Osteocyte (in vitro differentiated cells): ENCODE measurements at regions not wholly inside any gene's neighbourhood (a gene's known extent, or its start where the extent isn't known, plus 50 kb on each side); places are given as distances from the start of the nearest gene placed in this dataset.
"Not testable (repeated sequence)": the region's sequence is repeated elsewhere in the genome, so short reads cannot be mapped to it uniquely, and the experiment has no call there.

ENCODE experiments used
- DNase-seq: peaks from one replicate; pipeline ENCODE4 v3.0.0; 2021; ENCODE audit warnings: mixed read lengths; ENCODE audit not compliant: unreplicated experiment; ENCODE audit errors: extremely low spot score
- H3K27ac Mint-ChIP-seq: one replicate; pipeline ENCODE4 v1.8.0; 2021; ENCODE audit warnings: mild to moderate bottlenecking, mixed read lengths; ENCODE audit not compliant: unreplicated experiment
- H3K27me3 Mint-ChIP-seq: one replicate; pipeline ENCODE4 v1.8.0; 2021; ENCODE audit warnings: mixed read lengths; ENCODE audit not compliant: unreplicated experiment
- H3K36me3 Mint-ChIP-seq: one replicate; pipeline ENCODE4 v1.8.0; 2021; ENCODE audit warnings: mixed read lengths; ENCODE audit not compliant: unreplicated experiment
- H3K4me1 Mint-ChIP-seq: one replicate; pipeline ENCODE4 v1.8.0; 2021; ENCODE audit warnings: mixed read lengths; ENCODE audit not compliant: unreplicated experiment
- H3K4me3 Mint-ChIP-seq: one replicate; pipeline ENCODE4 v1.8.0; 2021; ENCODE audit warnings: mild to moderate bottlenecking, moderate library complexity, mixed read lengths; ENCODE audit not compliant: unreplicated experiment
- H3K9me3 Mint-ChIP-seq: one replicate; pipeline ENCODE4 v1.8.0; 2021; ENCODE audit warnings: mixed read lengths; ENCODE audit not compliant: unreplicated experiment
- TF ChIP-seq, protein P1 (sequence below): fragments of 200-600 bp; sonication (generic); IDR thresholded peaks from 2 replicates; pipeline ENCODE4 v1.5.0; 2021; ENCODE audit warnings: antibody characterized with exemption, mild to moderate bottlenecking, moderate library complexity

DNA sequence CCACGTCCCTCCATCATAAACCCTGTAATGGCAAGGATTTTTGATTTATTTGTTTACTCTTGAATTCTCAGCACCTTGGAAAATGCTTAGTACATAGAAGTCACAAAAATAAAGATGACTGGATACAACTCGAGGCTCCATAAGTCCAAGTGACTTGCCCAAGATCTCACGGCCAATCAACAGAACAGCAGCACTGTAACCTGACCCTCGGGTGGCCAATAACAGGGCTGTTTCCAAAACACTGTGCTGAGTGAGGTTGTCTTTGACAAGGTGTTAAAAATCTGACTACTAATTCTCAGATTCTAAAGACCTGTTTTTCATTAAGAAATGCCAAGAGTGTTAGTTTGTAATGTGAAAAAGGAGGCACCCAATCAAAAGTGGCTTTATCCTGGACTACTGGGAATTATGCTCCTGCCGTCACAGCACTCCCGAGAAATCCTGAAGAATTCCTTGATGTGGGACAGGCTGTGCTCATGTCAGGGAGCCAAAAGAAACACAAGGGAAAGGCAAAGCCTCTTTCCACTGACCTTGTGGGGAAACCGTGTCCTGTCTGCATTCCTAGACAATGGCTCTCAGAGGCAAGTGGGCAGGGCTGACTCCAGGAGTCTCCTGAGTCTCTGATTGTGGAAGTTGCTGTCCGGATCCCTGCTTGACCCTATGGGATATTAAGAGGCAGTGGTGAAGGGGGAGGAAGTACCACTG, 204.7 kb upstream of the PELI2 start:
- Mint-ChIP-seq H3K4me3 (no peak overlapping the region), H3K4me1 (peaks cover 15% of the 10 kb centered on the region), H3K27ac (peak overlapping the region; percentile 44), H3K27me3 (peaks cover 4% of the 10 kb centered on the region), H3K36me3 (no peaks in the 10 kb centered on the region), H3K9me3 (no peaks in the 10 kb centered on the region)
- TF ChIP-seq, protein P1, sequence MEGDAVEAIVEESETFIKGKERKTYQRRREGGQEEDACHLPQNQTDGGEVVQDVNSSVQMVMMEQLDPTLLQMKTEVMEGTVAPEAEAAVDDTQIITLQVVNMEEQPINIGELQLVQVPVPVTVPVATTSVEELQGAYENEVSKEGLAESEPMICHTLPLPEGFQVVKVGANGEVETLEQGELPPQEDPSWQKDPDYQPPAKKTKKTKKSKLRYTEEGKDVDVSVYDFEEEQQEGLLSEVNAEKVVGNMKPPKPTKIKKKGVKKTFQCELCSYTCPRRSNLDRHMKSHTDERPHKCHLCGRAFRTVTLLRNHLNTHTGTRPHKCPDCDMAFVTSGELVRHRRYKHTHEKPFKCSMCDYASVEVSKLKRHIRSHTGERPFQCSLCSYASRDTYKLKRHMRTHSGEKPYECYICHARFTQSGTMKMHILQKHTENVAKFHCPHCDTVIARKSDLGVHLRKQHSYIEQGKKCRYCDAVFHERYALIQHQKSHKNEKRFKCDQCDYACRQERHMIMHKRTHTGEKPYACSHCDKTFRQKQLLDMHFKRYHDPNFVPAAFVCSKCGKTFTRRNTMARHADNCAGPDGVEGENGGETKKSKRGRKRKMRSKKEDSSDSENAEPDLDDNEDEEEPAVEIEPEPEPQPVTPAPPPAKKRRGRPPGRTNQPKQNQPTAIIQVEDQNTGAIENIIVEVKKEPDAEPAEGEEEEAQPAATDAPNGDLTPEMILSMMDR, result no peak
- no peak for DNase-seq

DNA sequence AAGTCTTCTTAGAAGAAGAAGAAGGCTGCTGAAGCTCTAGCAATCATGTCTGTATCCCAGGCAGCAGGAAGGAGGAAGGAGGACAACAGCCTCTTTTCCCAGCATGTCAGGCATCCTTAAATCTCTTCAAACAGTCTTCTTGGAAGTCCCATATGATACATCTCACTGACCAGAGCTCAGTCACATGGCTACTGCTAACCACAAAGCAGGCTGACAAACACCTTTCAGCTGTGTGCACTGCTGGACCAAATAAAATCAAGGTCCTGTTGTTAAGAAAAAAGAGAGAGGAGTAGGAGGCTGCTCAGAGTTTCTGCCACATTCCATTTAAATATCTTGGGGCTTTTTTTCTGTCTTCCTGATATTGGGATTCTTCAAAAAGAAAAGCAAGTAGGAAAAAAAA, 203.4 kb upstream of the PELI2 start:
- H3K4me1 Mint-ChIP-seq, result peaks cover 15% of the 10 kb centered on the region
- no peaks in the 10 kb centered on the region for H3K36me3 Mint-ChIP-seq
- no peak for DNase-seq
- no peak overlapping the region for H3K4me3 Mint-ChIP-seq
- H3K27ac Mint-ChIP-seq, result no peak overlapping the region
- H3K9me3 Mint-ChIP-seq, result no peaks in the 10 kb centered on the region
- H3K27me3 Mint-ChIP-seq, result no peaks in the 10 kb centered on the region
- TF ChIP-seq, protein P1, result no peak

DNA sequence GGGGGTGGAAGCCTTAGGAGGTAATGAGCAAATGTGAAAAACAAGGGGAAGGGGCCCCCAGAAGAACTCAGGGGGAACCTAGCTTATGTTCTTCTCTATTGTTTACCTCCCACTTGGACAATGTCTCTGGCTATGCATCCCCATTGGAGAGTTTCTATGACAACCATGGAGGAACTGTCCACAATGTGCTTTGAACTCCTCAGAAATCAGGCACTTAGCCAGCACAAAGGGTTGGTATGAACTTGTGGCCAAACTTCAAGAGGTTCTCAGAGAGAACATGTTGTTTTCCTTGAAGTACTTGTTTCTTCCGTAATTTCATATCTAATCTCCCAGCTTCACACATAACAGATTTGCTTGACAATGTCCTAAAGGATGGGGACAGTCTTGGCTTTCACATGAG, 202.8 kb upstream of the PELI2 start:
- no peak for DNase-seq
- TF ChIP-seq, protein P1, result no peak
- Mint-ChIP-seq H3K27me3 (peaks cover 3% of the 10 kb centered on the region), H3K9me3 (no peaks in the 10 kb centered on the region), H3K4me3 (no peak overlapping the region), H3K4me1 (peaks cover 15% of the 10 kb centered on the region), H3K36me3 (no peaks in the 10 kb centered on the region), H3K27ac (no peak overlapping the region)

DNA sequence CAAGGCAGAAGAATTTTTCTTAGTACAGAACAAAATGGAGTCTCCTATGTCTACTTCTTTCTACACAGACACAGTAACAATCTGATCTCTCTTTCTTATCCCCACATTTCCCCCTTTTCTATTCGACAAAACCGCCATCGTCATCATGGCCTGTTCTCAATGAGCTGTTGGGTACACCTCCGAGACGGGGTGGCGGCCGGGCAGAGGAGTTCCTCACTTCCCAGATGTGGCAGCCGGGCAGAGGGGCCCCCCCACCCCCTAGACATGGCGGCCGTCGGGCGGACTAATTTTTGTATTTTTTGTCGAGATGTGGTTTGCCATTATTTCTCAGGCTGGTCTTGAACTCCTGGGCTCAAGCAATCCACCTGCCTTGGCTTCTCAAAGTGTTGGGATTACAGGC, 198.4 kb upstream of the PELI2 start:
- H3K4me3 Mint-ChIP-seq, H3K4me1 Mint-ChIP-seq, H3K27ac Mint-ChIP-seq, H3K9me3 Mint-ChIP-seq, DNase-seq, H3K36me3 Mint-ChIP-seq: not testable (repeated sequence)
- H3K27me3 Mint-ChIP-seq, result peaks cover 13% of the 10 kb centered on the region

DNA sequence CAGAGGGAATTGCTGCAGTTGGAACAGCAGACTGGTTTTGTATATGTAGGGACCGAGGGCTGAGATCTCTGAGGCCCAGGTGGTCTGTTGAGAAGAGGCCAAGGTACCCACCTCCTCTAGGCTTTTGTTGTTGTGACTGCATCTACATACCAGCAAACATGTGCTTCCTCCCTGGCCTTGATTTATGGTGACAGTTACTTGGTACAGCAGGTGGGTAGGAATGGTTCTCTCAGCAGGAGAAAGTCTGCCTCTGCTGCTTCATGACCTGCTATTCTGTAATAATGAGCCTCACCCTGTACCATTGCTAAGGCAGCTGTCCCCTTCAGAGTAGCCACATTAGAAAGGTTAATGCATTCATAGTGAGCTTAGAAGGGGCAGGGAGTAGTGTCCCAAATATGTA, 196.7 kb upstream of the PELI2 start:
- TF ChIP-seq, protein P1, result no peak
- Mint-ChIP-seq H3K9me3 (no peaks in the 10 kb centered on the region), H3K4me1 (no peaks in the 10 kb centered on the region), H3K4me3 (no peak overlapping the region), H3K27me3 (peaks cover 21% of the 10 kb centered on the region), H3K36me3 (no peaks in the 10 kb centered on the region), H3K27ac (no peak overlapping the region)
- DNase-seq, result no peak

DNA sequence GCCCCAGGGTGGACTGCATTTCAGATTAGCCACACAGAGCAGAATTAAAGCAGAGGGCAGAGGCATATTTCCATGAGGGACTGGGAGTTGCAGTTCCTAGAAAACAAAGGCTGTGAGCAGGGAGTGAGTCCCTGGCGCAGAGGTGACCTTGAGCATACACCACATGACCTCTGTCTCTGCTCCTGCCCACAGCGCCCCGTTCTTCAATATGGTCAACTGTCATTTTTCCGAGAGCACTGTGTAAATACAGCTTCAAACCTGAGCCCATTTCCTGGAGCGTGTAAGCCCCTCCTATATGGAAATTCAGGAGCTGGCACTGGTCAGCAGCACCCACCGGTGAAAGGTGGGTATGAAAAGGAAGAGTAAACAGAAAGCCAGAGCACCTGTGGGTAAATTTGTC, 192.2 kb upstream of the PELI2 start:
- Mint-ChIP-seq H3K4me1 (no peaks in the 10 kb centered on the region), H3K27ac (no peak overlapping the region), H3K9me3 (no peaks in the 10 kb centered on the region), H3K36me3 (no peaks in the 10 kb centered on the region), H3K4me3 (no peak overlapping the region), H3K27me3 (peaks cover 25% of the 10 kb centered on the region)
- no peak for DNase-seq
- TF ChIP-seq, protein P1, result no peak
